BLaER1 treated with 17β-estradiol and CSF1 and Interleukin-3, amounts not matched to agents 10 nM and 100 nM (cell line): ENCODE measurements at regions not wholly inside any gene's neighbourhood (a gene's known extent, or its start where the extent isn't known, plus 50 kb on each side); places are given as distances from the start of the nearest gene placed in this dataset.
A peak's percentile ranks its signal among the peaks of the same experiment; 100 is the strongest.

Source experiments
- H3K27ac ChIP-seq, 11 experiments: shearing (Covaris generic); formaldehyde crosslinking; 2 replicates each; pipeline ENCODE4 v1.8.1; 2022
- H3K27me3 ChIP-seq, 11 experiments: shearing (Covaris generic); formaldehyde crosslinking; 2 replicates each; pipeline ENCODE4 v1.8.1; 2022
- H3K36me3 ChIP-seq, 11 experiments: shearing (Covaris generic); formaldehyde crosslinking; 2 replicates each; pipeline ENCODE4 v1.8.1; 2022
- H3K4me1 ChIP-seq, 10 experiments: shearing (Covaris generic); formaldehyde crosslinking; 2 replicates each; pipeline ENCODE4 v1.8.1; 2022
- H3K4me2 ChIP-seq, 11 experiments: shearing (Covaris generic); formaldehyde crosslinking; 2 replicates each; pipeline ENCODE4 v1.8.1; 2022
- H3K4me3 ChIP-seq, 10 experiments: shearing (Covaris generic); formaldehyde crosslinking; 2 replicates each; pipeline ENCODE4 v1.8.1; 2022
- H3K9ac ChIP-seq, 11 experiments: shearing (Covaris generic); formaldehyde crosslinking; 2 replicates each; pipeline ENCODE4 v1.8.1; 2022
- H3K9me3 ChIP-seq, 11 experiments: shearing (Covaris generic); formaldehyde crosslinking; replicated peaks in 1 of 11; 2 replicates each; pipeline ENCODE4 v1.8.1; 2022
- H4K20me1 ChIP-seq, 11 experiments: shearing (Covaris generic); formaldehyde crosslinking; 2 replicates each; pipeline ENCODE4 v1.8.1; 2022
- Cebpa-rat ChIP-seq, 11 experiments: shearing (Covaris generic); IDR thresholded peaks; 2 replicates each; pipeline ENCODE4 v1.8.1; 2022

- no peaks in the 10 kb centered on the region for H3K9me3 ChIP-seq
- no peaks in the 10 kb centered on the region for H3K27me3 ChIP-seq
- TF ChIP-seq Cebpa-rat (IDR thresholded peaks at IDR 0.05) = no peak
- no peak overlapping the region for H3K4me3 ChIP-seq
- H3K36me3 ChIP-seq = peaks cover 0 to 13% (median 0%) of the 10 kb centered on the region in 11 experiments; a peak in 5 of 22 replicates
- no peak overlapping the region for H3K27ac ChIP-seq
- H3K4me1 ChIP-seq = peaks cover 0 to 18% (median 14%) of the 10 kb centered on the region in 10 experiments; a peak in 14 of 20 replicates
- no peak overlapping the region for H3K9ac ChIP-seq
- no peak overlapping the region for H3K4me2 ChIP-seq
- H4K20me1 ChIP-seq = peaks cover 0 to 29% (median 4%) of the 10 kb centered on the region in 11 experiments; a peak in 8 of 22 replicates
Measured at GRCh38 chr14:100476012-100476822, 111.0 kb downstream of the BEGAIN start.

- Histone ChIP-seq H3K27me3 (no peaks in the 10 kb centered on the region), H3K4me2 (peak overlapping the region in 7 of 11 experiments; percentile 55 to 86 (median 74); a peak in 11 of 22 replicates)
Measured at GRCh38 chr14:100484531-100485267, 102.5 kb downstream of the BEGAIN start.

GRCh38 chr14:100486025-100486828 lies 101.0 kb downstream of the BEGAIN start:
- peaks cover 7 to 67% (median 20%) of the 10 kb centered on the region in 11 experiments; a peak in 17 of 22 replicates for H4K20me1 ChIP-seq
- peaks cover 0 to 15% (median 0%) of the 10 kb centered on the region in 11 experiments; a peak in 5 of 22 replicates for H3K36me3 ChIP-seq
- H3K4me1 ChIP-seq = peaks cover 13 to 84% (median 58%) of the 10 kb centered on the region in 10 experiments; a peak in 19 of 20 replicates
- H3K4me3 ChIP-seq = peak overlapping the region in 3 of 10 experiments; percentile 20 to 43 (median 26); a peak in 4 of 20 replicates
- peak overlapping the region in 1 of 11 experiments; percentile 31; a peak in 1 of 22 replicates for H3K9ac ChIP-seq
- H3K27me3 ChIP-seq = no peaks in the 10 kb centered on the region
- peak overlapping the region; percentile 16 to 86 (median 62); a peak in 20 of 22 replicates for H3K4me2 ChIP-seq
- H3K9me3 ChIP-seq = no peaks in the 10 kb centered on the region
- no peak for TF ChIP-seq Cebpa-rat (IDR thresholded peaks at IDR 0.05)
- peak overlapping the region in 2 of 11 experiments; percentile 30 to 55; a peak in 4 of 22 replicates for H3K27ac ChIP-seq

More at GRCh38 chr14:100484531-100485267, 102.5 kb downstream of the BEGAIN start:
- Histone ChIP-seq H3K36me3 (peaks cover 0 to 15% (median 0%) of the 10 kb centered on the region in 11 experiments; a peak in 5 of 22 replicates), H3K27ac (peak overlapping the region in 1 of 11 experiments; percentile 55; a peak in 1 of 22 replicates), H3K9me3 (no peaks in the 10 kb centered on the region), H3K4me1 (peaks cover 13 to 74% (median 53%) of the 10 kb centered on the region in 10 experiments; a peak in 19 of 20 replicates), H4K20me1 (peaks cover 7 to 59% (median 17%) of the 10 kb centered on the region in 11 experiments; a peak in 17 of 22 replicates), H3K4me3 (no peak overlapping the region), H3K9ac (no peak overlapping the region)
- TF ChIP-seq Cebpa-rat (IDR thresholded peaks at IDR 0.05) = no peak
